ENCODE measurements at regions not wholly inside any gene's neighbourhood (a gene's known extent, or its start where the extent isn't known, plus 50 kb on each side); places are given as distances from the start of the nearest gene placed in this dataset.
"Not testable (repeated sequence)": the region's sequence is repeated elsewhere in the genome, so short reads cannot be mapped to it uniquely, and the experiment has no call there.

- DNase-seq (ENCODE audit: low spot score): no peak
Measured at GRCh38 chr7:98774884-98775283, 94.9 kb downstream of the TMEM130 start.

- no peak for DNase-seq (ENCODE audit: low spot score)
Measured at GRCh38 chr7:98777051-98777450, 92.8 kb downstream of the TMEM130 start.

GRCh38 chr7:98778421-98778820 is 91.4 kb downstream of the TMEM130 start:
- DNase-seq (ENCODE audit: low spot score): no peak

- DNase-seq (ENCODE audit: low spot score): no peak
Measured at GRCh38 chr7:98779800-98780587, 89.8 kb downstream of the TMEM130 start.

- no peak for DNase-seq (ENCODE audit: low spot score)
Measured at GRCh38 chr7:98784216-98784785, 85.5 kb downstream of the TMEM130 start.

GRCh38 chr7:98785929-98786571 is 83.8 kb downstream of the TMEM130 start:
- DNase-seq (ENCODE audit: low spot score): no peak

GRCh38 chr7:98788966-98789365 is 80.8 kb downstream of the TMEM130 start:
- no peak for DNase-seq (ENCODE audit: low spot score)

- not testable (repeated sequence) for DNase-seq (ENCODE audit: low spot score)
Measured at GRCh38 chr7:98794453-98794852, 75.4 kb downstream of the TMEM130 start.

- DNase-seq (ENCODE audit: low spot score): no peak
Measured at GRCh38 chr7:98795741-98796493, 73.9 kb downstream of the TMEM130 start.

Measured in CD4-positive, alpha-beta T cell treated with Interleukin-15 for 4 hours (primary cell).